ENCODE measurements at regions not wholly inside any gene's neighbourhood (a gene's known extent, or its start where the extent isn't known, plus 50 kb on each side); places are given as distances from the start of the nearest gene placed in this dataset.

DNA sequence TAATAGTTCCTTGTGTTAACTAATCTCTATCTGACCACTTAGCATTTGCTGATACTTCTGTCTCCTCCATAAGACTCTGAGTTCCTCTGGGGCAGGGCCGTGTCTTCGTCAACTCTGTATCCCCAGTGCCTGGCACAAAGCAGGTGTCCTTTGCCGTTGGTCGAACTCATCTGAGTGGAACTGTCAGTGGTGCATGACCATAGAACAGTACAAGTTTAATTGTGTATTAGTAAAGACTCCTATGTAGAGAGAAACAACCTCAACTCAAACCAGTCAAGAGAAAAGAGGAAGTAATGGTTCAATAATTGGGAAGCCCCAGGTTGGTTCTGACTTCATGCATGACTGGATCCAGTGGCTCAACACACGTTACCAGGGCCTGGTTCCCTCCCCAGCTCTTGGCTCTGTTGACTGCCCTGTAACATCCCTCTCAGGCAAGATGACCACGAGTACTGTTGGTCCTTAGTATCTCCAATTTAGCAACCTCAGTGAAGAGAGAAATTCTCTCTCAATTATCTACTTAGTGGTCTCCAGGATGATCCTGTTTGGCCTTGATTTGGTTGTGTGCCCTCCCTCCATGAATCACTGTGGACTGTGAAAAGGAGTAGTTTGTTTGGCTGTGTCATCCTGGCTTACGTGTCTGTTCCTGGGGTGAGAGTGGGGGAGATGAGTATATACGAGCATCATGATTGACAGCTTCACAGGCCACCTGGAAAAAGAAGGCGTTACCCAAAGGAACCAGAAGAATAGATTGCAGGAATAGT, 58.5 kb upstream of the MSH6 start:
- no peaks in the 10 kb centered on the region for H4K20me1 ChIP-seq (ENCODE audit: insufficient read depth, low read length)
- no peaks in the 10 kb centered on the region for H3K79me2 ChIP-seq (ENCODE audit: low read length)
- TF ChIP-seq EZH2phosphoT487 (IDR thresholded peaks at IDR 0.05; ENCODE audit: low read depth): no peak
- TF ChIP-seq, protein P1, sequence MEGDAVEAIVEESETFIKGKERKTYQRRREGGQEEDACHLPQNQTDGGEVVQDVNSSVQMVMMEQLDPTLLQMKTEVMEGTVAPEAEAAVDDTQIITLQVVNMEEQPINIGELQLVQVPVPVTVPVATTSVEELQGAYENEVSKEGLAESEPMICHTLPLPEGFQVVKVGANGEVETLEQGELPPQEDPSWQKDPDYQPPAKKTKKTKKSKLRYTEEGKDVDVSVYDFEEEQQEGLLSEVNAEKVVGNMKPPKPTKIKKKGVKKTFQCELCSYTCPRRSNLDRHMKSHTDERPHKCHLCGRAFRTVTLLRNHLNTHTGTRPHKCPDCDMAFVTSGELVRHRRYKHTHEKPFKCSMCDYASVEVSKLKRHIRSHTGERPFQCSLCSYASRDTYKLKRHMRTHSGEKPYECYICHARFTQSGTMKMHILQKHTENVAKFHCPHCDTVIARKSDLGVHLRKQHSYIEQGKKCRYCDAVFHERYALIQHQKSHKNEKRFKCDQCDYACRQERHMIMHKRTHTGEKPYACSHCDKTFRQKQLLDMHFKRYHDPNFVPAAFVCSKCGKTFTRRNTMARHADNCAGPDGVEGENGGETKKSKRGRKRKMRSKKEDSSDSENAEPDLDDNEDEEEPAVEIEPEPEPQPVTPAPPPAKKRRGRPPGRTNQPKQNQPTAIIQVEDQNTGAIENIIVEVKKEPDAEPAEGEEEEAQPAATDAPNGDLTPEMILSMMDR (IDR thresholded peaks at IDR 0.05; ENCODE audit: low read depth, low read length): no peak
- H3K27ac ChIP-seq (ENCODE audit: low read length): peak overlapping the region; percentile 89
- H3K4me3 ChIP-seq (ENCODE audit: low read length): peak overlapping the region; percentile 42
- H2AFZ ChIP-seq (ENCODE audit: low read depth, low read length): peak overlapping the region; percentile 71
- no peaks in the 10 kb centered on the region for H3K27me3 ChIP-seq (ENCODE audit: low read depth, low read length)
- peaks cover 13% of the 10 kb centered on the region; the same call in 1 of the 2 replicates for H3K9me3 ChIP-seq (ENCODE audit: insufficient read depth, low read length)
- peak overlapping the region; percentile 58 for H3K9ac ChIP-seq (ENCODE audit: low read length)
- no peaks in the 10 kb centered on the region for H3K36me3 ChIP-seq (replicated peaks; ENCODE audit: low read depth, low read length)
- H3K4me2 ChIP-seq (ENCODE audit: low read length): peak overlapping the region; percentile 75
- H3K4me1 ChIP-seq (ENCODE audit: low read length): peaks cover 52% of the 10 kb centered on the region

DNA sequence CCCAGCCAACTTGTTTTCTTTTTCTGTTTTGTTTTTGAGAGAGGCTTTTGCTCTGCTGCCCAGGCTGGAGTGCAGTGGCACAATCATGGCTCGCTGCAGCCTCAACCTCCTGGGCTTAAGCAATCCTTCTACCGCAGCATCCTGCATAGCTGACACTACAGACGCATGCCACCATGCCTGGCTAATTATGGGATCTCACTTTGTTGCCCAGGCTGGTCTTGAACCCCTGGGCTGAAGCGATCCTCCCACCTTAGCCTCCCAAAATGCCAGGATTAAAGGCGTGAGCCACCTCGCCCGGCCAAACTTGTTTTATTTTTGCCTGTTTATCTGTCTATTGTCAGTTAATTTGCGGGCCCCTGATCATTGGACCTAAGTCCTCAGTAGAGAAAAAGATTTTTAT, 61.6 kb upstream of the MSH6 start:
- no peak overlapping the region for H2AFZ ChIP-seq (ENCODE audit: low read depth, low read length)
- no peaks in the 10 kb centered on the region for H4K20me1 ChIP-seq (ENCODE audit: insufficient read depth, low read length)
- no peak overlapping the region for H3K9ac ChIP-seq (ENCODE audit: low read length)
- no peaks in the 10 kb centered on the region for H3K36me3 ChIP-seq (replicated peaks; ENCODE audit: low read depth, low read length)
- no peaks in the 10 kb centered on the region for H3K79me2 ChIP-seq (ENCODE audit: low read length)
- no peak overlapping the region for H3K4me2 ChIP-seq (ENCODE audit: low read length)
- H3K27ac ChIP-seq (ENCODE audit: low read length): no peak overlapping the region
- H3K27me3 ChIP-seq (ENCODE audit: low read depth, low read length): no peaks in the 10 kb centered on the region
- TF ChIP-seq, protein P1 (IDR thresholded peaks at IDR 0.05; ENCODE audit: low read depth, low read length): no peak
- no peak for TF ChIP-seq EZH2phosphoT487 (IDR thresholded peaks at IDR 0.05; ENCODE audit: low read depth)
- H3K4me1 ChIP-seq (ENCODE audit: low read length): peaks cover 50% of the 10 kb centered on the region
- H3K9me3 ChIP-seq (ENCODE audit: insufficient read depth, low read length): peaks cover 13% of the 10 kb centered on the region; the same call in 1 of the 2 replicates
- no peak overlapping the region for H3K4me3 ChIP-seq (ENCODE audit: low read length)

DNA sequence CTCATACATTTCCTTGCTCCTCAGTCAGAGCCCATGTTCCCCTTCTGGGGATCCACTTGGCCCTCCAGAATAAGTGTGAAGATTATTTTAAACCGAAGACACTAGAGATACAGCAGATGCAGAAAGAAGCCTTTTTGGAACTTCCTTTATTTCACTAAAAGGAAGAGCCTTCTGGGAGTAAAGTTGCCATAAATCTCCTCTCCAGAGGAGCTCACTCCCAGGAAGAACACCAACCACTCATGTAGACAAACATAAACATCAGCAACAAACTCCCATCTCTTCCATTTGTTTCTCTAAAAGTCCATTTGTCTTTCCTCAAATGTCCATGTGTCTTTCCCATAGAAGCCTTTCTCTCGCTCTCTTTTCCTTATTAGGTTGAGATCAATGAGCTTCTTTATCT, 62.4 kb upstream of the MSH6 start:
- H3K27me3 ChIP-seq (ENCODE audit: low read depth, low read length): no peaks in the 10 kb centered on the region
- no peaks in the 10 kb centered on the region for H4K20me1 ChIP-seq (ENCODE audit: insufficient read depth, low read length)
- no peak overlapping the region for H2AFZ ChIP-seq (ENCODE audit: low read depth, low read length)
- no peaks in the 10 kb centered on the region for H3K79me2 ChIP-seq (ENCODE audit: low read length)
- no peaks in the 10 kb centered on the region for H3K36me3 ChIP-seq (replicated peaks; ENCODE audit: low read depth, low read length)
- H3K4me2 ChIP-seq (ENCODE audit: low read length): no peak overlapping the region
- peaks cover 43% of the 10 kb centered on the region for H3K4me1 ChIP-seq (ENCODE audit: low read length)
- TF ChIP-seq EZH2phosphoT487 (IDR thresholded peaks at IDR 0.05; ENCODE audit: low read depth): no peak
- TF ChIP-seq, protein P1 (IDR thresholded peaks at IDR 0.05; ENCODE audit: low read depth, low read length): no peak
- no peak overlapping the region for H3K9ac ChIP-seq (ENCODE audit: low read length)
- peaks cover 14% of the 10 kb centered on the region; the same call in 1 of the 2 replicates for H3K9me3 ChIP-seq (ENCODE audit: insufficient read depth, low read length)
- no peak overlapping the region for H3K4me3 ChIP-seq (ENCODE audit: low read length)
- H3K27ac ChIP-seq (ENCODE audit: low read length): no peak overlapping the region

DNA sequence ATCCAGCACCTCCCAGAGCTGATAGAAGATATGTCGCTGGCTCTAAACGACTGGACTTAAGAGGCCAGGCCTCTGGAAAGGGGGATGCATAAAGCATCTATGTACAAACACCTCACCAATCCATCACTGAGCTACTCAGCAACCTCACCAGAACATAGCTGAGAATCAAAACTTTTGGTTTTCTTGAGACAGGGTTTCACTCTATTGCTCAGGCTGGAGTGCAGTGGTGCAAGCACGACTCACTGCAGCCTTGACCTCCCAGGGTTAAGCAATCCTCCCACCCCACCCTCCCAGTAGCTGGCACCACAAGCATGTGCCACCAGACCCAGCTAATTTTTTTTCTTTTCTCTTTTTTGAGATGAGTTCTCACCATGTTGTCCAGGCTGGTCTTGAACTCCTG, 62.9 kb upstream of the MSH6 start:
- Histone ChIP-seq H4K20me1 (ENCODE audit: insufficient read depth, low read length) (no peaks in the 10 kb centered on the region), H2AFZ (ENCODE audit: low read depth, low read length) (no peak overlapping the region), H3K79me2 (ENCODE audit: low read length) (no peaks in the 10 kb centered on the region), H3K27ac (ENCODE audit: low read length) (no peak overlapping the region), H3K27me3 (ENCODE audit: low read depth, low read length) (no peaks in the 10 kb centered on the region), H3K4me1 (ENCODE audit: low read length) (peaks cover 37% of the 10 kb centered on the region), H3K9ac (ENCODE audit: low read length) (no peak overlapping the region), H3K9me3 (ENCODE audit: insufficient read depth, low read length) (peaks cover 14% of the 10 kb centered on the region; the same call in 1 of the 2 replicates), H3K36me3 (replicated peaks; ENCODE audit: low read depth, low read length) (no peaks in the 10 kb centered on the region), H3K4me3 (ENCODE audit: low read length) (no peak overlapping the region), H3K4me2 (ENCODE audit: low read length) (no peak overlapping the region)
- no peak for TF ChIP-seq EZH2phosphoT487 (IDR thresholded peaks at IDR 0.05; ENCODE audit: low read depth)
- TF ChIP-seq, protein P1 (IDR thresholded peaks at IDR 0.05; ENCODE audit: low read depth, low read length): no peak
